ENCODE measurements at regions not wholly inside any gene's neighbourhood (a gene's known extent, or its start where the extent isn't known, plus 50 kb on each side); places are given as distances from the start of the nearest gene placed in this dataset.

GRCh38 chr11:91788764-91789163 is 435.9 kb upstream of the FAT3 start:
- TF ChIP-seq, protein P1, sequence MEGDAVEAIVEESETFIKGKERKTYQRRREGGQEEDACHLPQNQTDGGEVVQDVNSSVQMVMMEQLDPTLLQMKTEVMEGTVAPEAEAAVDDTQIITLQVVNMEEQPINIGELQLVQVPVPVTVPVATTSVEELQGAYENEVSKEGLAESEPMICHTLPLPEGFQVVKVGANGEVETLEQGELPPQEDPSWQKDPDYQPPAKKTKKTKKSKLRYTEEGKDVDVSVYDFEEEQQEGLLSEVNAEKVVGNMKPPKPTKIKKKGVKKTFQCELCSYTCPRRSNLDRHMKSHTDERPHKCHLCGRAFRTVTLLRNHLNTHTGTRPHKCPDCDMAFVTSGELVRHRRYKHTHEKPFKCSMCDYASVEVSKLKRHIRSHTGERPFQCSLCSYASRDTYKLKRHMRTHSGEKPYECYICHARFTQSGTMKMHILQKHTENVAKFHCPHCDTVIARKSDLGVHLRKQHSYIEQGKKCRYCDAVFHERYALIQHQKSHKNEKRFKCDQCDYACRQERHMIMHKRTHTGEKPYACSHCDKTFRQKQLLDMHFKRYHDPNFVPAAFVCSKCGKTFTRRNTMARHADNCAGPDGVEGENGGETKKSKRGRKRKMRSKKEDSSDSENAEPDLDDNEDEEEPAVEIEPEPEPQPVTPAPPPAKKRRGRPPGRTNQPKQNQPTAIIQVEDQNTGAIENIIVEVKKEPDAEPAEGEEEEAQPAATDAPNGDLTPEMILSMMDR (IDR thresholded peaks at IDR 0.05 in 4 of 5, conservative IDR thresholded peaks at IDR 0.05 in 1 of 5), result no peak
- TF ChIP-seq POLR2A (IDR thresholded peaks at IDR 0.05), result no peak
